ENCODE measurements at regions not wholly inside any gene's neighbourhood (a gene's known extent, or its start where the extent isn't known, plus 50 kb on each side); places are given as distances from the start of the nearest gene placed in this dataset.

GRCh38 chr12:85393606-85394005, 113.6 kb downstream of the ALX1 start:
- Histone ChIP-seq H3K27ac (no peak overlapping the region), H3K4me2 (no peak overlapping the region), H3K4me3 (no peak overlapping the region), H3K4me1 (no peaks in the 10 kb centered on the region), H3K9me3 (no peaks in the 10 kb centered on the region)
- ATAC-seq, result no peak
- TF ChIP-seq, protein P1, sequence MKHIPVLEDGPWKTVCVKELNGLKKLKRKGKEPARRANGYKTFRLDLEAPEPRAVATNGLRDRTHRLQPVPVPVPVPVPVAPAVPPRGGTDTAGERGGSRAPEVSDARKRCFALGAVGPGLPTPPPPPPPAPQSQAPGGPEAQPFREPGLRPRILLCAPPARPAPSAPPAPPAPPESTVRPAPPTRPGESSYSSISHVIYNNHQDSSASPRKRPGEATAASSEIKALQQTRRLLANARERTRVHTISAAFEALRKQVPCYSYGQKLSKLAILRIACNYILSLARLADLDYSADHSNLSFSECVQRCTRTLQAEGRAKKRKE (CRISPR knock-in tag; IDR thresholded peaks at IDR 0.05; ENCODE audit: low read depth), result no peak
- no peak for TF ChIP-seq NPAS2 (CRISPR knock-in tag; IDR thresholded peaks at IDR 0.05; ENCODE audit: borderline replicate concordance)
- no peak for TF ChIP-seq TFCP2L1 (CRISPR knock-in tag; IDR thresholded peaks at IDR 0.05)
- TF ChIP-seq HOXB5 (CRISPR knock-in tag; IDR thresholded peaks at IDR 0.05), result no peak
- TF ChIP-seq, protein P2, sequence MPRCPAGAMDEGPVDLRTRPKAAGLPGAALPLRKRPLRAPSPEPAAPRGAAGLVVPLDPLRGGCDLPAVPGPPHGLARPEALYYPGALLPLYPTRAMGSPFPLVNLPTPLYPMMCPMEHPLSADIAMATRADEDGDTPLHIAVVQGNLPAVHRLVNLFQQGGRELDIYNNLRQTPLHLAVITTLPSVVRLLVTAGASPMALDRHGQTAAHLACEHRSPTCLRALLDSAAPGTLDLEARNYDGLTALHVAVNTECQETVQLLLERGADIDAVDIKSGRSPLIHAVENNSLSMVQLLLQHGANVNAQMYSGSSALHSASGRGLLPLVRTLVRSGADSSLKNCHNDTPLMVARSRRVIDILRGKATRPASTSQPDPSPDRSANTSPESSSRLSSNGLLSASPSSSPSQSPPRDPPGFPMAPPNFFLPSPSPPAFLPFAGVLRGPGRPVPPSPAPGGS (IDR thresholded peaks at IDR 0.05), result no peak
- no peak for TF ChIP-seq SREBF2 (IDR thresholded peaks at IDR 0.05)
- TF ChIP-seq REST (IDR thresholded peaks at IDR 0.05), result no peak
- TF ChIP-seq CEBPB (IDR thresholded peaks at IDR 0.05), result no peak
- no peak for TF ChIP-seq PBX3 (IDR thresholded peaks at IDR 0.05)
- TF ChIP-seq MAFK (IDR thresholded peaks at IDR 0.05; ENCODE audit: partially characterized antibody), result no peak
- no peak for TF ChIP-seq BHLHE40 (IDR thresholded peaks at IDR 0.05; ENCODE audit: low read depth, low read length)
- no peak for TF ChIP-seq ZC3H11A (IDR thresholded peaks at IDR 0.05)
- no peak for TF ChIP-seq JUN (IDR thresholded peaks at IDR 0.05)
- TF ChIP-seq HEYL (CRISPR knock-in tag; IDR thresholded peaks at IDR 0.05), result no peak
- no peak for TF ChIP-seq RCOR1 (IDR thresholded peaks at IDR 0.05; ENCODE audit: low read depth, low read length)
- TF ChIP-seq CHD2 (IDR thresholded peaks at IDR 0.05; ENCODE audit: low read length, partially characterized antibody), result no peak
- TF ChIP-seq EP300 (IDR thresholded peaks at IDR 0.05), result no peak
- TF ChIP-seq CBX2 (IDR thresholded peaks at IDR 0.05; ENCODE audit: borderline replicate concordance, low read depth), result no peak
- no peak for DNase-seq (ENCODE audit: low read depth in 1 of 2, low spot score in 1 of 2)
- CTCF ChIA-PET, result no interaction called here
- no peak for FAIRE-seq
- POLR2A ChIA-PET, result no interaction called here

GRCh38 chr12:85394065-85394464, 114.0 kb downstream of the ALX1 start:
- Histone ChIP-seq H3K4me2 (no peak overlapping the region), H3K9me3 (no peaks in the 10 kb centered on the region), H3K4me1 (no peaks in the 10 kb centered on the region), H3K27ac (no peak overlapping the region), H3K4me3 (no peak overlapping the region)
- no peak for TF ChIP-seq HEYL (CRISPR knock-in tag; IDR thresholded peaks at IDR 0.05)
- TF ChIP-seq ZC3H11A (IDR thresholded peaks at IDR 0.05), result no peak
- no peak for TF ChIP-seq NPAS2 (CRISPR knock-in tag; IDR thresholded peaks at IDR 0.05; ENCODE audit: borderline replicate concordance)
- TF ChIP-seq USF2 (IDR thresholded peaks at IDR 0.05), result no peak
- no peak for TF ChIP-seq ESRRA (IDR thresholded peaks at IDR 0.05; ENCODE audit: borderline replicate concordance, low read length)
- TF ChIP-seq MAFK (IDR thresholded peaks at IDR 0.05; ENCODE audit: partially characterized antibody), result no peak
- TF ChIP-seq PBX3 (IDR thresholded peaks at IDR 0.05), result no peak
- no peak for TF ChIP-seq FOSB (CRISPR knock-in tag; IDR thresholded peaks at IDR 0.05)
- TF ChIP-seq ZSCAN20 (CRISPR knock-in tag; IDR thresholded peaks at IDR 0.05), result no peak
- DNase-seq (ENCODE audit: low read depth in 1 of 2, low spot score in 1 of 2) (no peak), FAIRE-seq (no peak), ATAC-seq (no peak)
- ChIA-PET CTCF (no interaction called here), POLR2A (no interaction called here)
- WGBS (ENCODE audit: missing lambda C conversion rate), result 42% methylated on average over 3 of the region's 3 CpGs
